Activated T-helper 1 cell treated with anti-CD3 and anti-CD28 coated beads, Interleukin-2, amount 50 U/mL, for 16 hours (primary cell): ENCODE measurements at regions not wholly inside any gene's neighbourhood (a gene's known extent, or its start where the extent isn't known, plus 50 kb on each side); places are given as distances from the start of the nearest gene placed in this dataset.

ENCODE experiments used
- DNase-seq, 2 donors: peaks; one replicate each; pipeline ENCODE4 v3.0.0-alpha.2; 2020; ENCODE audit warnings: low read depth in 1 of 2, low spot score in 1 of 2

DNA sequence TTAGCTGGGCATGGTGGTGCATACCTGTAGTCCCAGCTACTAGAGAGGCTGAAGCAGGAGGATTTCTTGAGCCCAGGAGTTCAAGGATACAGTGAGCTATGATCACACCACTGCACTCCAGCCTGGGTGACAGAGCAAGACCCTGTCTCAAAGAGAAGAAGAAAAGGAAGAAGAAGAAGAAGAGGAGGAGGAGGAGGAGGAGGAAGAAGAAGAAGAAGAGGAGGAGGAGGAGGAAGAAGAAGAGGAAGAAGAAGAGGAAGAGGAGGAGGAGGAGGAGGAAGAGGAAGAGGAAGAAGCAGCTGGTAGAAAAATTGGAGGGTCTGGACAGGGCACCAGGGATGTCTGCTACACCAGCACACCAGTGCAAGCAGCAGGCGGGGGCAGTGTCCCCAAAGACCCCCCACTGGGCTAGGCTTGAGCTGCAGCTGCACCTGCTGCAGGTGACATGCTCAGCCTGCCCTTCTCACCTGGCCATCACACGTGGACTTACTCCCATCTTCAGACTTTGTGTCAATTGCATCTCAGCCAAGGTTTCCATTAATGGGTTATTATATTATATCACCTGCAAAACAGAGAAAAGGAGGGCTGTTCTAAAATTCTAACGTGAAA, 180.9 kb upstream of the ZNF507 start:
- DNase-seq: no peak

- DNase-seq: no peak
Observed at GRCh38 chr19:32165141-32165540, 180.3 kb upstream of the ZNF507 start.

GRCh38 chr19:32165750-32166149, 179.7 kb upstream of the ZNF507 start:
- no peak for DNase-seq

- no peak for DNase-seq
Observed at GRCh38 chr19:32166238-32166637, 179.2 kb upstream of the ZNF507 start.

GRCh38 chr19:32168111-32168510, 177.3 kb upstream of the ZNF507 start:
- DNase-seq: no peak

DNA sequence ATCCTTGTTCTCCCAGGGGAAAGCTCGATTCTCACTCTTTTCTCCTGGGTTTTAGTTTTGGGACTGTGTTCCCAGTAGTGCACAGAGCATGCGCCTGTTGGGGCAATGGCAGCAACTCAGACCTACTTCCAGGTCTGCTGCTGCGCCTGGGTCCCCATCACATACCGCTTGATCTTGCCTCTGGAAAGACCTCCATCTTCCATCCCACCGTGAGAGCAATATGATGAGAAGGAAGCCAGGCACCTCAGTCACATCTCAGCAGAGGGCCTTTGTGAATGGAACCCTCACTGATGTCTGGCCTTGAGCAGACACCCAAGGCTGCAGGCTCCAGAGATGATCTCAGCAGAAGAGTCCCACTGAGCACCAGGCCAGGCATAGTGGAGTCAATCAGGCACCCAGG, 176.8 kb upstream of the ZNF507 start:
- no peak for DNase-seq

DNA sequence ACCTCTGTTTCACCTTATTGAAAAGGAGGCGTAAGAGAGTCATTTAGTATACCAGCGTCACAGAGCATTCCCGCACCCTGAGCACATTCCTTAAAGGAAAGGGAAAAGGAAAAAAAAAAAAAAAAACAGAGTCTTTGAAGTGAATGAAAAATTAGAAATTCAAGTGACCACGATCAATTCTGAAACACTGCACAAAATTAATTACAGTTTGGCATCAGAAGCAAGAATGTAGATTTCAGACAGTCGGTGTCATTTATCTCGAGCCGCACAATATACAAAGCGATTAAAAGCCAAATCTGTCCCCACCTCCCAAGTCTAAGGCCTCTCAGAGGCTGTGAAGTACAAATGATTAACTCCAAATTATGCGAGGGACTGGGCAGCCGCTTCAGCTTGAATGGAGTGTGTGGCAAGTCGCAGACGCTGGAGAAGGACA, 173.7 kb upstream of the ZNF507 start:
- DNase-seq: no peak

- DNase-seq: no peak
Observed at GRCh38 chr19:32172566-32173160, 172.7 kb upstream of the ZNF507 start.

DNA sequence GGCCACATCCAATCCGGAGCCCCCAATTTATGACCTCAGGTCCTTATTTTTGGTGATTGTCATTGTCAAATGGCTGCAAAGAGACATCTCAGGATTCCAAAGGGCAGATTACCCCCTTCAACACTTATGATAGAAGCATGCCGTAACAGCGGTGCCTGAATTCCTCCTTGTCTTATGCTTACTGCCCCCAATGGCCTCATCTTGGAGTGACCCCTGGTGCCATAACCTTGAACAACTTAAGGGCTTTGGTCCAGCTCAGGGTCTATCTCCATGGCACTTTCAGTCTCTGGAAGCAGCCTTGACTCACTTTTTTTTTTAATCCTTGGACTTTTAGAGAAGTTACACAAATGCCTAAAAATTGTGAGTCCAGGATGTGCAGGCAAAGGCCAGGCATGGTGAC, 171.6 kb upstream of the ZNF507 start:
- no peak for DNase-seq

GRCh38 chr19:32174386-32175113, 170.9 kb upstream of the ZNF507 start:
- DNase-seq: no peak

DNA sequence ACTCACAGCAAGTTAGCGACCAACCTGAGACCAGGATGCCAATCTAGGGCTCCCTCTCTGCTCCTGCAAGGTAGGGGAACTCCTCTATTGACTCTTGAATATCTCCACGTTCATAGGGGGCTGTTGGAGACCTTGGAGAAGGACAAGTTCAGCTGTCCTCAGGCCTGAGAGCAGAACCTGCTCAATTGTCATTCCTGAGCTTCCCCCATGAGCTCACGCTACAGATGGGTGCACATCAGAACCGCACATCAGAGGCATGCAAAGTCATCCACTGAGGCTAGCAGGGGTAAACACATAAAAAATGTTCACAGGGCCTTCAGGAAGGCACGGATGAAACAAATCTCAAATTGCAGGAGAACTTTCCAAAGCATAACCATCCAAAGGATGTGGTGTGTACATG, 168.8 kb upstream of the ZNF507 start:
- DNase-seq: no peak

DNA sequence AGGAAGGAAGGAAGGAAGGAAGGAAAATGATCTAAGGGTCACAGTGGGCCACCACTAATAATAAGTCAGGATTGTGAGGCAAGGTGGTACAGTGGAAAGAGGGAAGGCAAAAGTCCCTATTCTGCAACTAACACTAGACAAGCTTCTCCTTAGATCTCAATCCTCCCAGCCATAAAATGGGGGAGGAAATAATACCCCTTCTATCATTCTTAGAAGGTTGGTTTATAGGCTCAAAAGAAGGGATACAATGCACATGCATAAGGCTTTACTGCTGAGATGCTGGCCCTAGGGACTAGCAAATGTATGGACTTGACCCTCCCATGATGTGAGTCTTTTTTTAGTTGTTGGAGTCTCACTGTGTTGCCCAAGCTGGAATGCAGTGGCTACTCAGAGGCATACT, 167.7 kb upstream of the ZNF507 start:
- no peak for DNase-seq

DNA sequence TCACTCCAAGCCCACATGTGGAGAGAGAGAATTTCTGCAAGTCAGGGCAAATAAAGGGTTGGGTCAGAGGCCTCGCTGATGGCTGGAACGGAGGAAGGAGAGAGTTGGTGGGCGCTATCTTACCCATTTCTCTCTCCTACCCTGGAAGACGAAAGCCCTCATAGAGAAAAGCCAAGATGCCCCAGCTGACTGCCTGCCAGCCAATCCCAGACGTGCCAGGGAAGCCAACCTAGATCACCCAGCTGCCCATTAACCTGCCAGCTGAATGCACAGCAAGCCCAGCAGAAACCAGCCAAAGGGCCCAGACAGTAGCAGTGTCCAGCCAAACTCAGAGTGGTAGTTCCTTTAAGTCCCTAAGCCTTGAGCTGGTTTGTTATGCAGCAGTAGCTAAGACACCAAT, 167.0 kb upstream of the ZNF507 start:
- DNase-seq: no peak

- no peak for DNase-seq
Observed at GRCh38 chr19:32178956-32179355, 166.5 kb upstream of the ZNF507 start.

- no peak for DNase-seq
Observed at GRCh38 chr19:32181216-32181920, 164.0 kb upstream of the ZNF507 start.

- DNase-seq: no peak
Observed at GRCh38 chr19:32186542-32187330, 158.7 kb upstream of the ZNF507 start.

DNA sequence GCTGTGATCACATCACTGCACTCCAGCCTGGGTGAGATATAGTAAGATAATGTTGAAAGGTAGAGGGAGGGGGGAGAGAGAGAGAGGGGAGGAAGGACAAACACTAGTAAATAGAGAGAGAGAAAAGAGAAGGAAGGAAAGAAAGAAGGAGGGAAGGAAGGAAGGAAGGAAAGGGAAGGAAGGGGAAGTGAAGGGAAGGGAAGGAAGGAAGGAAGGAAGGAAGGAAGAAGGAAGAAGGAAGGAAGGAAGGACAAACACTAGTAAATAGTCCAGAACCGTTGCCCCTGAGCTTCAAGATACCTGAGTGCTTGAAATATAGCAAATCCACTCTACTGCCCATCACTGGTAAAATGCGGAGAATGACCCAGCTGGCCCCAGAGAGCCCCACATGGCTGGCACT, 156.5 kb upstream of the ZNF507 start:
- no peak for DNase-seq

DNA sequence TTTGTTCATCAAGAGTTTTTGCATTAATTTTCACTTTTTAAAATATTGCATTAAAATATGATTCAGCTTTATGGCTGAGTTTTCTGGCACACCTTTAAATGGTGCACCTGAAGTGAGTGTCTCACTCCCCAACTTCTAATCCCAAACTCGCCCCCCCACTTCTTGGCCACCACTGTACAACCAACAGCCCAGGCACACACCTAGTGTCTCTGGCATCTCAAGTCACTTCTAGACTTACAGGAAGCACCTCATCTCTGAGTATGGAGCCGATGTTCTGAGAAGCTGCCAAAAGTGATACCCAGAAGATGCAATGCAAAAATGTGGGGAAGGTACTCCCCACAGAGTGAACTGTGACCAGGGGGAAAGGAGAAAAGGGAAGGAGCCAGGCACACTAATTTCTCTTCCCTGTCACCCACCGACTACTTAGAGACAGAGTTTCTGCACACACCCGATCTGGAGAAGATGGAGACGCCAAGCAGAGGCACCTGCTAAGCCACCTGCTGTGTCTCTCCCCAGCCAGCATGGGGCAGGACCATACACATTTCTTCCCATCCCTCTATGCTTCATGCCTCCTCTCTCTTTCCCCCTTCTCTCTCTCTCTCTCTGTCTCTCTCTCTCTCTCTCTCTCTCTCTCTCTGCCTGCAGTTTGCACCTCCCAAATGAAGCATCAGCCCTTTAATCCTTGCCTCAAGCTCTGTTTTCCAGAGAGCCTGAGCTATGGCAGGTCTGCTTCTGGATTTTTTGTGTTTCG, 155.3 kb upstream of the ZNF507 start:
- no peak for DNase-seq

GRCh38 chr19:32191921-32192320, 153.5 kb upstream of the ZNF507 start:
- DNase-seq: no peak
